ENCODE measurements at regions not wholly inside any gene's neighbourhood (a gene's known extent, or its start where the extent isn't known, plus 50 kb on each side); places are given as distances from the start of the nearest gene placed in this dataset.

- DNase-seq (ENCODE audit: low read depth): no peak
Measured at GRCh38 chr17:77886387-77886728, 72.1 kb upstream of the TNRC6C start.

GRCh38 chr17:77887110-77887463, 71.4 kb upstream of the TNRC6C start:
- no peak for DNase-seq (ENCODE audit: low read depth)

GRCh38 chr17:77887464-77888241, 70.8 kb upstream of the TNRC6C start:
- DNase-seq (ENCODE audit: low read depth): peak; percentile 78

GRCh38 chr17:77888242-77889134, 70.0 kb upstream of the TNRC6C start:
- no peak for DNase-seq (ENCODE audit: low read depth)

- DNase-seq (ENCODE audit: low read depth): no peak
Measured at GRCh38 chr17:77889135-77889505, 69.4 kb upstream of the TNRC6C start.

GRCh38 chr17:77889866-77890760, 68.4 kb upstream of the TNRC6C start:
- DNase-seq (ENCODE audit: low read depth): no peak

- DNase-seq (ENCODE audit: low read depth): no peak
Measured at GRCh38 chr17:77890771-77891170, 67.7 kb upstream of the TNRC6C start.

GRCh38 chr17:77891602-77892001, 66.9 kb upstream of the TNRC6C start:
- no peak for DNase-seq (ENCODE audit: low read depth)

GRCh38 chr17:77892031-77892430, 66.5 kb upstream of the TNRC6C start:
- DNase-seq (ENCODE audit: low read depth): no peak

GRCh38 chr17:77892469-77893143, 65.9 kb upstream of the TNRC6C start:
- no peak for DNase-seq (ENCODE audit: low read depth)

- no peak for DNase-seq (ENCODE audit: low read depth)
Measured at GRCh38 chr17:77893144-77894044, 65.1 kb upstream of the TNRC6C start.

- DNase-seq (ENCODE audit: low read depth): no peak
Measured at GRCh38 chr17:77894126-77894956, 64.2 kb upstream of the TNRC6C start.

- no peak for DNase-seq (ENCODE audit: low read depth)
Measured at GRCh38 chr17:77897741-77898301, 60.7 kb upstream of the TNRC6C start.

GRCh38 chr17:77898521-77899434, 59.7 kb upstream of the TNRC6C start:
- no peak for DNase-seq (ENCODE audit: low read depth)

- no peak for DNase-seq (ENCODE audit: low read depth)
Measured at GRCh38 chr17:77899498-77899897, 59.0 kb upstream of the TNRC6C start.

GRCh38 chr17:77901481-77901880, 57.0 kb upstream of the TNRC6C start:
- no peak for DNase-seq (ENCODE audit: low read depth)

- no peak for DNase-seq (ENCODE audit: low read depth)
Measured at GRCh38 chr17:77905266-77905665, 53.2 kb upstream of the TNRC6C start.

GRCh38 chr17:77905766-77906165, 52.7 kb upstream of the TNRC6C start:
- DNase-seq (ENCODE audit: low read depth): no peak

All from T follicular helper cell (primary cell).